ENCODE measurements at regions not wholly inside any gene's neighbourhood (a gene's known extent, or its start where the extent isn't known, plus 50 kb on each side); places are given as distances from the start of the nearest gene placed in this dataset.
A peak's percentile ranks its signal among the peaks of the same experiment; 100 is the strongest.
"Not testable (repeated sequence)": the region's sequence is repeated elsewhere in the genome, so short reads cannot be mapped to it uniquely, and the experiment has no call there.

- no peak for DNase-seq (ENCODE audit: low read depth)
These were observed 79.5 kb downstream of the FAM161A start for GRCh38 chr2:61774351-61774750.

- DNase-seq (ENCODE audit: low read depth): no peak
These were observed 81.7 kb downstream of the FAM161A start for GRCh38 chr2:61771904-61772845.

DNA sequence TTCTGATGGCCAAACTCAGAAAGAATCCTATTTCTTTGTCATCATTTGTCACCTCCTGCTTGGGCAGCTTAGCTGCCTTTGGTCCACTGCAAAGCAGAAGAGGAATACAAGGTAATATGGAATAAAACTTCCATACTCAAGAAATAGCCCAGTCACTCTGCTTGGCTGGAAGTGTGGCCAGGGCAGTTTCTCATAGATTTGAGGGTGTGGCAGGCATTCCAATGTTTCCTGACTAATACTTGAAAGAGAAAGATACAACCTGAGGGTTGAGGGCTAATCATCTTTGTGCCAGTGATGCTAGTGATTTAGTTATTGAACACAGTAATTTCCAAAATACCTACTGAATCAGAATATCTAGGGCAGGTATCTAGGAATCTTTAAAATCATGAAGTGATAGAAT lies 83.1 kb downstream of the FAM161A start:
- no peak for DNase-seq (ENCODE audit: low read depth)

DNA sequence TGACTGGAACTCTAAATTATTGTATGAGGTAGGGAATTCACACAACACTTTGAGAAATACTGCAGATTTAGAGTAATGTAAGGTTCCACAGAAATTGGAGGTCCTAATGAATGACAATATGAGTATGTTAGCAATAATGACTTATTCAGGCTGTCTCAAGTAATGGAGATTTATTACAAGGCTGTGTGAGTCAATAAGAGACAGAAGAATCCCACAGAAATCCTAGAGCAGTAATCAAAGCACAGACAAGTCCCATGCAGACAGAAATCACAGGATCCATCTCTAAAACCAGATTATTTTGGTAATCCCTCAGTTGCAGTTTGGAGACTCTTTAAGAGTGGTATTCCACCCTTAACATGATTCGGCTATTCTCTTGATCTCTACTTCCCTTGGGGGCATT lies 83.6 kb downstream of the FAM161A start:
- DNase-seq (ENCODE audit: low read depth): no peak

- DNase-seq (ENCODE audit: low read depth): no peak
These were observed 84.7 kb downstream of the FAM161A start for GRCh38 chr2:61769093-61769675.

- DNase-seq (ENCODE audit: low read depth): peak; percentile 92
These were observed 89.6 kb downstream of the FAM161A start for GRCh38 chr2:61764035-61764800.

GRCh38 chr2:61763605-61764034 lies 90.2 kb downstream of the FAM161A start:
- DNase-seq (ENCODE audit: low read depth): no peak

- no peak for DNase-seq (ENCODE audit: low read depth)
These were observed 91.6 kb downstream of the FAM161A start for GRCh38 chr2:61762292-61762691.

DNA sequence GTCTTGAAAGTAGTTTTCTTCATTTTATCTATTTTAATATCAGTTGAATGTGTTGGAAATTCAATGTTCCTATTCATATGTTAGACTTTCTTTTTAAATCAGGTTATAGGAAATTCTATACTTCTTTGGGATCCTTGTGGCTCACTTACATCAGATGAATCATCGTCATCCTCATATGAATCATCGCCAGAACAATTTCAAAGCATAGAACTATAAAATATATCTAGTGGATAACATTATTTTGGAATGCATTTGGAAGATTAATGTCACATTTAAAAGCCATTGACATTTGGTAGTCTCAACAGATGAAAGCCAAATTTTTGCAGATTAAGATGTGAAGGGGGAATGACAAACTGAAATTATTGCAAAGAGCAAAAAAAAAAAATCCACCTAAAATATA lies 94.1 kb downstream of the FAM161A start:
- DNase-seq (ENCODE audit: low read depth): no peak

DNA sequence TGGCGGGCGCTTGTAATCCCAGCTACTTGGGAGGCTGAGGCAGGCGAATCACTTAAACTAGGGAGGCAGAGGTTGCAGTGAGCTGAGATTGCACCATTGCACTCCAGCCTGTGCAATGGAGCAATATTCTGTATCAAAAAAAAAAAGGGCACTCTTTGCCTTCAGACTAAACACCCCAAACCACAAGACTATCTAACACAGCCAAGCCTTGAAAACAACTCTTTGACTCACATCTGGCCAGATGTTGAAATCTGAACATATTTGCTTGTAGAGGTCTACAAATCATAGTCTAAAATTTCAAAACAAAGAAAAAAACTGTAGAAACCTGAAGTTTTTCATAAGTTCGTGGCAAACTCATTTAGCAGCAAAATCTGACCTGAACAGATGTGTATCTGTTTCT lies 94.9 kb downstream of the FAM161A start:
- DNase-seq (ENCODE audit: low read depth): no peak

DNA sequence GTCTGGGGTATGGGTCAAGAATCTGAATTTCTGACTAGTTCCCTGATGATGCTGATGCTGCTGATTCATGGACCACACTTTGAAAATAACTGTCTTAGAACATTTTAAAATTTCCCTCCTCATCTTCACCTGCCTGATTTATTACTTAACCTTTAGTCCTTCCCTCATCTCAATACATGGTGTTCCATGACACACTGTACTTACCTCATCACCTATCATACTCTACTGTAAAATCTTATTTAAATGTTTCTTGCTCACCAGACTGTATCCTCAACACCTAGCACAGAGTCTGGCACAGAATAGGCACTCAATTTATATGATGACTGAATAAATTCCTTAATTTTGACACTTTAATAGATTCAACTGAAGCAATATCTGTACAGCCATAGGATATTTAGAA lies 95.7 kb downstream of the FAM161A start:
- no peak for DNase-seq (ENCODE audit: low read depth)

DNA sequence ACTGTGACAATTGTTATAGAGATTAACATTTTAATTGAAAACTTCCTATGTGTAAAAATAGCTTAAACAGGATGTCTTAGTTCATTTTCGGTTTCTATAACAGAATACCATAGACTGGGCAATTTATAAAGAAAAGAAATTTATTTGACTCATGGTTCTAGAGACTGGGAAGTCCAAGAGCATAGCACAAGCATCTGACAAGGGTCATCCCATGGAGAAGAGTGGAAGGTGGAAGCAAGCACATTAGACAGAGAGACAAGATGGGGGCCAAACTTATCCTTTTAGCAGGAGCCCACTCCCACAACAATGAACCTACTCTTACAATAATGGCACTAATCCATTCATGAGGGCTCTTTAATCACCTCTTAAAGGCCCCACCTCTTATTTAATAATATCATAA lies 100.3 kb downstream of the FAM161A start:
- no peak for DNase-seq (ENCODE audit: low read depth)

DNA sequence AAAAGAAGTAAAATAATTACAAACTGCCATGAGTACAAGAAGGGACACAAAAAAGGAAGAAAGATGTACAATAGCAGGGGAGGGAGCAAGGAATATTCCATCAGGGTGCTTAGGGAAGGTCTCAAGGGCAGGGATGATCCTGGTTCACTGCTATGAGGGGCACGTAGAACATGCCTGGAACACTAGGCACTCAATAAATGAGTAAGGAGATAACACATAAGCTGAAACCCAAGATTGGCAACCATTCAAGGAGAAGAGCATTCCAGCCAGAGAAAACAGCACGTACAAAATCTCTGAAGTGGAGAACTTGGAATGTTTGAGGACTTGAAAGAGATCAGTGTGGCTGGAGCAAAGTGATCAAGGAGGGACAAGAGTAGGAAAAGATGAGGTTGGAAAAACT lies 103.2 kb downstream of the FAM161A start:
- no peak for DNase-seq (ENCODE audit: low read depth)

GRCh38 chr2:61742955-61743354 lies 110.9 kb downstream of the FAM161A start:
- no peak for DNase-seq (ENCODE audit: low read depth)

DNA sequence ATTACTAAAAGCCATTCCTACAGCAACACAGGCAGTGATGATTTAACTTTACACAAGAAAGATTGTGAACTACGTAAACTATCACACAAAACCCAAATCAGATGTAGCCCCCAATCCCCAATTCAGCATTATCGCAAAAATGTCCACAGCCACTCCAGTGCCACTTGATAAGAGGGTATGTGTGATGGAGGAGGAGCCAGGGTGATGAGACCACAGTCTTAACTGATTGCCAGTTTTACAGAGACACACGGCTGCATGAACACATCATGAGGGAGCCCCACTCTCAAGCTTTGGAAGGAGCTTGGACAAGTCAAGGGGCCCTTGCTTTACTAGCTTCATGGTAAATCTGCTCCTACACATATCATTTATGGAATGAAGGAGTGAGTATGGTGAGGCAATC lies 116.0 kb downstream of the FAM161A start:
- DNase-seq (ENCODE audit: low read depth): no peak

DNA sequence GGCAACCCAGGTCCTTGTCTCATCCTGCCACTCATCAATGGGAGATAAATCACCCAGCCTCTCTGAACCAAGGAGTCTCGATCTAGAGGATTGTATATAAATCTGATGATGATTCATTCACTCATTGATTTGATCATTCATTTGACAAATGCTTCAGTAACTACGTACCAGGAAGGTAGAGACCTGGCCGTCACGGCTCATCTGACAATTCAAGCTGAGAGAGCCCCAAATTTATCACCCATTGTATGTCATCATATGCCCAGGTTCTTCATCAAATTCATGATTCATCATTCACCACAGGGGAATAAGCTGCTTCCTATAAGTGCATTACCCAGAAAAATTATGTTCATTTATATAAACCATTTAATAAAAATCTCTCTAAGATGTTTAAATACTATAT lies 116.9 kb downstream of the FAM161A start:
- no peak for DNase-seq (ENCODE audit: low read depth)

DNA sequence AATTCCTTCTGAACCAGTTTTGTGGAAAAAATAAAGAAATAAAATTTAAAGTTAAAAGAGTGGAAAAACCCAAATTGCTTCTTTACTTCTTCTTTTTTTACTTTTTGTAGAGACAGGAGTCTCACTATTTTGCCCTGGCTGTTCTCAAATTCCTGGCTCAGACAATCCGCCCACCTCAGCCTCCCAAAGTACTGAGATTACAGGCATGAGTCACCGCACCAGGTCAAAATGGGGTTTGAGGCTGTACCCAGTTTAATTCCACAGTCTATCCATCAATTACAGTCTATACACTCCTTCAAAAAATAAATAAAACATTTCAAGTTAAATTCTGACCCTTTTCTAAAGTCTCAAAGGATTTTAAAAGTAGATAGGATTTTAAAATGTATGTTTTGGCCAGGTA lies 120.3 kb downstream of the FAM161A start:
- DNase-seq (ENCODE audit: low read depth): no peak

- no peak for DNase-seq (ENCODE audit: low read depth)
These were observed 121.1 kb downstream of the FAM161A start for GRCh38 chr2:61732787-61733186.

DNA sequence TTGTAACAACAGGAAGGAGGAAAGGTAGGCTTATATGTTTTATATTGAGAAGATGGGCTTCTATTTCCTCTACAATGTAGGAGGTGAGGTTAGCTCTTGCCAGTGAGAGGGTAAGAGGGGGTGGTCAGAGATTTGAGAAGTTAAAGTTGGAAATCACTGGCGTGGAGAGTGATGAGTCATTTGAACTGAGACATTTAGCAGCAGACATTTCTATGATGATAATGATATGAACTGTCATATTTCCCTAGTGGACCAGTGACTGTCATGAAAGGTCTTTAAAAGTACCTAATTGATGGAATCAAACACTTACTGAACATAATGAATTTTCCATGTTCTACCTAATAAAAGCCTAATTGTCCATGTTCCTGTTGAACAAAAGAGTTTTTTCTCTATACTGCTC lies 126.1 kb downstream of the FAM161A start:
- no peak for DNase-seq (ENCODE audit: low read depth)

DNA sequence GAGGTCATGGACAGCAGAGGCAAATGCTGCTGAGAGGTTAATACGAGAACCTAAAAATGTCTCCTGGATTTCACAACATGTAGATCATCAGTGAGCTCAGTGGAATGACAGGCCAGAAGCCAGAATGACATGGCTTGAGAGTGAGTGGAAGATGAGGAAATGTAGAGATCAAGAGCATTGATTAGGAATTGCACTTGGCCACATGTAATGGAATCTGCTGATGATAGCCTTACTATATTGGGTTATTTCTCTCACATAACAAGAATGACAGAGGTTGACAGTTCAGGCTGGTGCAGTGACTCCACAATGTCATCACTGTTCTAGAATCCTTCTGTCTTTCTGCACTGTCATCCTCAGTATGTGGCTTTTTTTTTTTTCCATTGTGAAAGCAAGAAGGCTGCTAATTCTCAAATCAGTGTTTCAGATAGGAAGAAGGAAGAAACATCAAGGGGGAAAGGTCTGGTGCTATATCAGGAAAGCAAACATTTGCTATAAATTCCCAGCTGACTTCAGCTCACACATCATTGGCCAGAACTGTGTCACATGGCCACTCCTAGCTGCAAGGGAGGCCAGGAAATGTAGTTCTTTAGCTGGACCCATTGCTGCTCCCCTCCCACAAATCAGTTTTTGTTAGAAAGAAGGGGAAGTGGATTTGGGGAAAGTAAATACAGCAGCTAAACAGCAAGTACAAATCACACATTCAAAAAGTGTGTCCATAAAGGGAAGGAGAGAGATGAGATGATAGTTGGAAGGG lies 127.2 kb downstream of the FAM161A start:
- no peak for DNase-seq (ENCODE audit: low read depth)

DNA sequence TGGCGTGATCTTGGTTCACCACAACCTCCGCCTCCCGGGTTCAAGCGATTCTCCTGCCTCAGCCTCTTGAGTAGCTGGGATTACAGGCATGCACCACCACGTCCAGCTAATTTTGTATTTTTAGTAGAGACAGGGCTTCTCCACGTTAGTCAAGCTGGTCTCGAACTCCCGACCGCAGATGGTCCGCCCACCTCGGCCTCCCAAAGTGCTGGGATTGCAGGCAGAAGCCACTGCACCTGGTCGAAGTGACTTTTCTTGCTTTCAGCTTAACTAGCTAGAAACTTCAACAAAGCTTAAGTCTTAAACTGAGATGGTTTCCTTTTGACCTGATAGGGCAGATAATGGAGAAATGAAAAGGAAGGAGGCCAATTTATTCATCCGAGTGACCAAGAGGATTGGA lies 130.5 kb downstream of the FAM161A start:
- DNase-seq (ENCODE audit: low read depth): not testable (repeated sequence)

DNA sequence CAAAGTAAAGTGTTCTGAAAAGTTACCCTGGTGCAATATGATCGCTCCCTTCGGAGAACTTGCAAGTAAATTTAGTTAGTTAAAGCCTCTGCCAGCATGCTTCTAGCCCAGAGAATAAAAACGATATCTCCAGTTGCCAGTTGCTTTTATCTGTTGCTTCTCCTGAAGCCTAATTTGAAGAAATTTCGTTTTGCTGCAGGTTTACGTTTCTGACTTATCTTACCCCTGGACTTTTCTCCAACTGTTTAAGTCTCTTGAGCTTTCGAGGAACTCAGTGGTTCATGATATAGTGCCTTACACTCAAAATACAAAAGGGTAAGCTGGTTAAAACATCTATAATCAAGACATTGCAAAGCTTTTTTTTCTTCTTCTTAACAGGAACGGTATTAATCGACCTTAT lies 131.1 kb downstream of the FAM161A start:
- DNase-seq (ENCODE audit: low read depth): no peak
